Transverse colon (tissue), 4 donors: ENCODE measurements at regions not wholly inside any gene's neighbourhood (a gene's known extent, or its start where the extent isn't known, plus 50 kb on each side); places are given as distances from the start of the nearest gene placed in this dataset.

Experiments
- EP300 ChIP-seq: sonication (generic); formaldehyde crosslinking; IDR thresholded peaks from one replicate; pipeline ENCODE4 v1.6.1; 2017; ENCODE audit warnings: antibody characterized with exemption, low read depth
- POLR2A ChIP-seq: fragments of 450-650 bp; IDR thresholded peaks from one replicate; pipeline ENCODE4 v1.6.1; 2016; ENCODE audit warnings: antibody characterized with exemption, mild to moderate bottlenecking, moderate library complexity
- POLR2AphosphoS5 ChIP-seq, 3 donors: sonication (generic); formaldehyde crosslinking; IDR thresholded peaks; one replicate each; pipeline ENCODE4 v1.6.1; 2016; ENCODE audit warnings: antibody characterized with exemption in 3 of 3
- TF ChIP-seq, protein P1 (sequence below), 5 experiments: fragments of 200-600 bp in 3 of 5; fragments of 450-650 bp in 2 of 5; sonication (generic) in 3 of 5; IDR thresholded peaks; 1 replicate in 2 of 5; 2 replicates in 3 of 5; pipeline ENCODE4 v1.5.1; 2016 to 2017; ENCODE audit warnings: antibody characterized with exemption in 5 of 5, inconsistent platforms in 3 of 5, mild to moderate bottlenecking in 2 of 5, moderate library complexity in 1 of 5

- TF ChIP-seq, protein P1, sequence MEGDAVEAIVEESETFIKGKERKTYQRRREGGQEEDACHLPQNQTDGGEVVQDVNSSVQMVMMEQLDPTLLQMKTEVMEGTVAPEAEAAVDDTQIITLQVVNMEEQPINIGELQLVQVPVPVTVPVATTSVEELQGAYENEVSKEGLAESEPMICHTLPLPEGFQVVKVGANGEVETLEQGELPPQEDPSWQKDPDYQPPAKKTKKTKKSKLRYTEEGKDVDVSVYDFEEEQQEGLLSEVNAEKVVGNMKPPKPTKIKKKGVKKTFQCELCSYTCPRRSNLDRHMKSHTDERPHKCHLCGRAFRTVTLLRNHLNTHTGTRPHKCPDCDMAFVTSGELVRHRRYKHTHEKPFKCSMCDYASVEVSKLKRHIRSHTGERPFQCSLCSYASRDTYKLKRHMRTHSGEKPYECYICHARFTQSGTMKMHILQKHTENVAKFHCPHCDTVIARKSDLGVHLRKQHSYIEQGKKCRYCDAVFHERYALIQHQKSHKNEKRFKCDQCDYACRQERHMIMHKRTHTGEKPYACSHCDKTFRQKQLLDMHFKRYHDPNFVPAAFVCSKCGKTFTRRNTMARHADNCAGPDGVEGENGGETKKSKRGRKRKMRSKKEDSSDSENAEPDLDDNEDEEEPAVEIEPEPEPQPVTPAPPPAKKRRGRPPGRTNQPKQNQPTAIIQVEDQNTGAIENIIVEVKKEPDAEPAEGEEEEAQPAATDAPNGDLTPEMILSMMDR (IDR thresholded peaks at IDR 0.05): no peak
- TF ChIP-seq EP300 (no peak), POLR2AphosphoS5 (IDR thresholded peaks at IDR 0.05) (no peak), POLR2A (no peak)
These were observed 69.8 kb downstream of the GPR101 start for GRCh38 chrX:136963973-136964372.
